ENCODE measurements at regions not wholly inside any gene's neighbourhood (a gene's known extent, or its start where the extent isn't known, plus 50 kb on each side); places are given as distances from the start of the nearest gene placed in this dataset.
A peak's percentile ranks its signal among the peaks of the same experiment; 100 is the strongest.

GRCh38 chr3:83302091-83302490 lies 1540.6 kb upstream of the GBE1 start:
- FAIRE-seq, result no peak

- FAIRE-seq, result no peak
Observed at GRCh38 chr3:83317605-83318004, 1556.2 kb upstream of the GBE1 start.

GRCh38 chr3:83320726-83321125 lies 1559.3 kb upstream of the GBE1 start:
- FAIRE-seq, result no peak

DNA sequence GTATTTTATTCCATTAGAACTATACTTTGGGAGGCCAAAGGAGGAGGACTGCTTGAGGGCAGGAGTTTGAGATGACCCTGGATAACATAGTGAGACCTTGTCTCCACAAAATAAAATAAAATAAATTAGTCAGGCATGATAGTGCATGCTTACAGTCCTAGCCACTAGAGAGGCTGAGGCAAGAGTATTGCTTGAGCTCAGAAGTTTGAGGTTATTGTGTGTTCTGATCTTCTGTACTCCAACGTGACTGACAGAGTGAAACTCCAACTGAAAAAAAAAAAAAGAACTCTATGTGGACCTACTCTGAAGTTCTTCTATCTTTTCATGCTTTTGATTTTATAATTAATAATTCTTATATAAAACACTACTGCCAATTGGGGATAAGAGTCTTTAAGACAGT lies 1560.0 kb upstream of the GBE1 start:
- FAIRE-seq, result no peak

GRCh38 chr3:83321891-83322290 lies 1560.4 kb upstream of the GBE1 start:
- no peak for FAIRE-seq

GRCh38 chr3:83354205-83354604 lies 1592.8 kb upstream of the GBE1 start:
- no peak for FAIRE-seq

DNA sequence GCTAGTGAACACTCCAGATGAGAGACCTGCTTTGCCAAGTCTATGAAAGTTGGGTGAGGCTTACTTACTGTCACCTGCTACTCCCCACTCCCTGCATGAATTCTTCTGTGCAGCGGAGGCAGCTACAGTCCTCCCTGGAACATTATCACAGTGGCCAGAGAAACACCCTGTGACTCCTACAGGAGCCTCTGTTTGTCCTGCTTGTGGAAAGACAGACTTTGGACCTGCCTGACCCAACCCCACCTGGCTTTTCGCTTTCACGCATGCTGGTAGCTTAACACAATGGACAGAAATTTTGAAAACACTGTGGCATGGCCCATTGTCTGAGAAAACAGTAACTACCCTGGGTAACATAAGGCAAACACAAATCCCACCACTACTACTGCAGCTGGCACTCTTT lies 1565.5 kb upstream of the CADM2 start:
- no peak for FAIRE-seq

DNA sequence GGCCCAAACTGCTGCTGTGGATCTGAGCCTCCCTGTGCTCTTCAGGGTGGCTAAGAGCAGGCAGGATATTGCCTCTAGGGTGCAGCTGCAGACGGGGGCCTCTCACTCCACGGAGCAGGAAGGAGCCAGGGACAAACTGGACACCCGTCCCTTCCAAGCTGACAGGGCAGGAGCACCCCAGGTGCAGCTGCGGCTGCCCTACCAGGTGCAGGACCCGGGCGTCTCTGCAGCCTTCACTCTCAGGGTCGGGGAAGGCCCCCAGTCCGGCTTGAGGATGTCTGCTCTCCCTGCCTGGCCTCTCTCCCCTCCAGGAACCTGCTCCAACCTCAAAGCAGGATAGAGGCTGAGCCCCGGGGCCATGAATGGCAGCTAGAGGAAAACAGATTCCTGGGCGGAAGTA lies 1554.9 kb upstream of the CADM2 start:
- FAIRE-seq, result no peak

- FAIRE-seq, result no peak
Observed at GRCh38 chr3:83426300-83426699, 1532.5 kb upstream of the CADM2 start.

GRCh38 chr3:83434880-83435587 lies 1523.8 kb upstream of the CADM2 start:
- FAIRE-seq, result no peak

DNA sequence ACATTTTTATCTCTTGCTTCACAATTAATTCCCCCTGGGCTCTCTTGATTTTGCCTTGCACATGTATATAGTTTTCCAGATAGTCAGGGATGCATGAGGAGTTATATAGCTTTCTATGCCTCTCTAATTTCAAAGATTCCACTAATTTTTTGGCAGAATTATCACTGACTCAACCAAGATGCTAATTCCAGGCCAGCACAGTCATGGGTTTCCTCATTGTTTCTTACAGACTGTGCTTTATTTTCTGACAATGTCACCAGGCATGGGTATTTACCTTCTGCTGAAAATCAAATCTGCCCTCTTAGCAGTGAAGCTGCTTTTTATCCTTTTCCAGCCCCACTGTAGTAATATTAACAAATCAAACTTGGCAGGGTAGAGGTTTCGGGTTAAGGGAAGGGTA lies 1520.6 kb upstream of the CADM2 start:
- FAIRE-seq, result no peak

DNA sequence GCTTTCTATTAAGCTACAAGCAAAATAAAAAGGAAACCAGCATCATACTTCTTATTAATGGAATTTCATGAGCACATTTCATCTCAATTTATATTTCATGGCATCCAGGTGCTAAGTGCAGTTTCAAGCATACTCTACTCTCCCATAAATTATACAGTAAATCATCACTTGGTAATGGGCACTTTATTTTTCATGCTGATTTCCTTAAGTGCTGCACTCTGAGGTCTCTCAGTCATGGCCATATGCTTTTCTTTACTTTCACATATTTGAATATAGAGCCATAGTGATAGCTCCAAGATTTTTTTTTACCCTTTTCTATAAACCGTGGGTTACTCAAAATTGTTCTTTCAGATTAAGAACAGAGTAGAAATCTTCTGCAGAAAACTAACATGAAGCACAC lies 1505.7 kb upstream of the CADM2 start:
- FAIRE-seq, result no peak

DNA sequence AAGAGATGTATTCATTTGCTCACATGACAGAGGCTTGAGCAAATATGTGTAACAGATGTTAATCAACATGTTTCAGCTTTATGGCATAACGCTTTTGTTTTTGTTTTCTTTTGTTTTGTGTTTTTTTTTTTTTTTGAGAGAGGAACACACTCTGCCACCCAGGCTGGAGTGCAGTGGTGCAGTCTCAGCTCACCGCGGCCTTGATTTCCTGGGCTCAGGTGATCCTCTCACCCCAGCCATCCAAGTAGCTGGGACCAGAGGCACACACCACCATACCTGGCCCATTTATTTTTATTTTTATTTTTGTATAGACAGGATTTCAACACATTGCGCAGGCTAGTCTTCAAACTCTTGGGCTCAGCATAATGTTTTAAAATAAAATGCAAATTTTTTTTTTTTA lies 1504.4 kb upstream of the CADM2 start:
- no peak for FAIRE-seq

DNA sequence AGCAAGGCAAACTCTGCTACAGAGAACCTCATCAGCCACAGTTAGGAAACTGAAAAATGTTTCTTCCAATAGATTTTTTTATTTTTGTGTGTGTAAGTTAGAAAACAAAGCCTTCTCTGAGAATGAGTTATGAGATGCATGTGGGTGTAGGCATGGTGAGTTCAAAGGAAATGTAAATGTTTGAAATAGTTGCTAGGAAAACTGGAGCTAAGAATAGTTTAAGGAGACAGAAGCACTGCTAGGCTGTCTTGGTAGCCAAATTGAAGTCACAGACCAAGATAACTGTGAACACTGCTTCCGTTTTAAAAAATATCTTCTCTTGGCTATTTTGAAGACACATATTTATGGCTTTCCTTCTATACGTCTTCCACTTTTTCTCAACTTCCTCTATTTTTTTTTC lies 1501.2 kb upstream of the CADM2 start:
- FAIRE-seq, result no peak

DNA sequence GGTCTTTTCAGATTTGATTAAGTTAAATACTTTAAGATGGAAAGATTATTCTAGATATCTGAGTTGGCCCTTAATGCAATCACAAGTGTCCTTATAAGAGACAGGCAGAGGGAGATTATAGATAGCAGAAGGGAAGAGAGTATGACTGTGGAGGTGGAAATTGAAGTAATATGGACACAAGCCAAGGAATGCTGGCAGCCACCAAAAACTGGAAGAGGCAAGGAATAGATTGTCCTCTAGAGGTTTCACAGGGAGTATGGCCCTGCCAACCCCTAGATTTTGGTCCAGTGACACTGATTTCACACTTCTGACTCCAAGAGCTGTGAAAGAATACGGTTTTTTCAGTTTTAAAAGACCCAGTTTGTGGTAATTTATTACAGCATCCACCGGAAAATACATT lies 1498.7 kb upstream of the CADM2 start:
- FAIRE-seq, result no peak

DNA sequence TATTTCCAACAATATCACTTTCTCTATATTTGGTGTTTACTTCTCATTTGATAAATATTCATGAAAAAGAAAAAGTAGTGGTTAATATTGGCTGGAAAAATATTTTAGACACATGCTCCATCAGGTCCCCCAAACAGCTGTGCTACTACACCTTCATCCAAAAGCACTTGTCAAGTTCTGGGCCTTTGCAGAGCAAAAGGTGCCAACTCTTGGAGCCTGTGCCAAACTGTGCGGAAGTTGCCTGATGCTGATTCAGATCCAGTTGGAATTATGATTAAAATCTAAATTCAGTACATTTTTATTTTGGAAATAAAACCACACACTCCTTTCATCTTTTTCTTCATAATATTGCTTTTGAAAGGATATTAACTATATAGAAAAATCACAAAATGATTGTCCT lies 1497.4 kb upstream of the CADM2 start:
- no peak for FAIRE-seq

- FAIRE-seq, result no peak
Observed at GRCh38 chr3:83477563-83477962, 1481.2 kb upstream of the CADM2 start.

GRCh38 chr3:83482402-83483070 lies 1476.3 kb upstream of the CADM2 start:
- FAIRE-seq, result peak; percentile 49

DNA sequence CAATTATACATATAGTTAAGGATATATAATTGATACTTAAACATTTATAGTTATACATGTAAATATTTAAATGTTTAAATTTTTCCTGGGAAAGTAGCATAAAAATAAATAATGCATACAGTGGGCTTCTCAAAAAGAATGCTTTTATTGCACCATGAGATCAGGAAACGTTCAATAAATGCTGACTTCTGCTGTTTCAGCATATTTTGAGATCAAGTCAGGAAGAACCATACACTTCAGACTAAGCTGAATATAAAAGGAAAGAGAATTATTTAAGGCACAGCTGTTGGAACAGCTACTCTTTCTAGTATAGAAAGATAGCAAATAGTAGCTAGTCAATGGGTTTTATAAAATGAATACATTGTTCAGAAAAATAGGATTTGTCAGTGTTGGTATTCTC lies 1462.3 kb upstream of the CADM2 start:
- FAIRE-seq, result no peak

GRCh38 chr3:83498361-83499016 lies 1460.3 kb upstream of the CADM2 start:
- FAIRE-seq, result no peak

- FAIRE-seq, result no peak
Observed at GRCh38 chr3:83500422-83500821, 1458.4 kb upstream of the CADM2 start.

DNA sequence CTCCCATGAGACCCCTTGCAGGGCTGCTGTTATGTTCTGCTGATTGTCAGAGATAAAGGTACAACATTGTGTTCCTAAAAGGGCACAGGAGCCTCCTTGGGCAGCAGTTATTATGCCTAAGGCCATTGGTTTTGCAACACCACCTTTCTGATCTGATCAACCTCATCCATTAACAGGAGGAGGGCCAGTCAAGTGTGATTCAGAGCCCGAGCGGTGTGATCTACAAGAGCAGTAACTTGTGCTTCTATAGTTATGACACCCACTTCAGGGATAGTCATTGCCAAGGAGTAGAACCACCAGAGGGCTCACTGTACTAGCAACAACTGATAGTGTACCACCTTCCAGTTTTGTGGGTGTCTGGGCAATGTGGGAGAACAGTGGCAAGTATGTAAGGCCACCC lies 1457.9 kb upstream of the CADM2 start:
- FAIRE-seq, result no peak

GRCh38 chr3:83513051-83513450 lies 1445.7 kb upstream of the CADM2 start:
- FAIRE-seq, result no peak

- no peak for FAIRE-seq
Observed at GRCh38 chr3:83513677-83514076, 1445.1 kb upstream of the CADM2 start.
